ENCODE measurements at regions not wholly inside any gene's neighbourhood (a gene's known extent, or its start where the extent isn't known, plus 50 kb on each side); places are given as distances from the start of the nearest gene placed in this dataset.
"Not testable (repeated sequence)": the region's sequence is repeated elsewhere in the genome, so short reads cannot be mapped to it uniquely, and the experiment has no call there.

DNA sequence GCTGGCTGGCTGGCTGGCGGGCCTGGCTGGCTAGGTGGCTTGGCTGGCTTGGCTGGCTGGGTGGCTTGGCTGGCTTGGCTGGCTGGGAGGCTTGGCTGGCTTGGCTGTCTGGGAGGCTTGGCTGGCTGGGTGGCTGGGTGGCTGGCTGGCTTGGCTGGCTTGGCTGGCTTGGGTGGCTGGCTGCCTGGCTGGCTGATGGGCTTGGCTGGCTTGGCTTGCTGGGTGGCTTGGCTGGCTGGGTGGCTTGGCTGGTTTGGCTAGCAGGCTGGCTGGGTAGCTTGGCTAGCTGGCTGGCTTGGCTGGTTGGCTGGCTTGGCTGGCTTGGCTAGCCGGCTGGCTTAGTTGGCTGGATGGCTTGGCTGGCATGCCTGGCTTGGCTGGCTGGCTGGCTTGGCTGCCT lies 2834.1 kb downstream of the RPIA start:
- DNase-seq = not testable (repeated sequence)

DNA sequence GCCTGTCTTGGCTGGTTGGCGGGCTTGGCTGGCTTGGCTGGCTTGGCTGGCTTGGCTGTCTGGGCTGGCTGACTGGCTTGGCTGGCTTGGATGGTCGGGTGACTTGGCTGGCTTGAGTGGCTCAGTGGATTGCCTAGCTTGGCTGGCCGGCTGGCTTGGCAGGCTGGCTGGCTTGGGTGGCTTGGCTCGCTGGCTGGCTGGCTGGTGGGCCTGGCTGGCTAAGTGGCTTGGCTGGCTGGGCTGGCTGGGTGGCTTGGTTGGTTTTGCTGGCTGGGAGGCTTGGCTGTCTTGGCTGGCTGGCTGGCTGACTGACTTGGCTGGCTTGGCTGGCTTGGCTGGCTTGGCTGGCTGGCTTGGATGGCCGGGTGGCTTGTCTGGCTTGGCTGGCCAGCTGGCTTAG lies 2834.6 kb downstream of the RPIA start:
- DNase-seq = not testable (repeated sequence)

DNA sequence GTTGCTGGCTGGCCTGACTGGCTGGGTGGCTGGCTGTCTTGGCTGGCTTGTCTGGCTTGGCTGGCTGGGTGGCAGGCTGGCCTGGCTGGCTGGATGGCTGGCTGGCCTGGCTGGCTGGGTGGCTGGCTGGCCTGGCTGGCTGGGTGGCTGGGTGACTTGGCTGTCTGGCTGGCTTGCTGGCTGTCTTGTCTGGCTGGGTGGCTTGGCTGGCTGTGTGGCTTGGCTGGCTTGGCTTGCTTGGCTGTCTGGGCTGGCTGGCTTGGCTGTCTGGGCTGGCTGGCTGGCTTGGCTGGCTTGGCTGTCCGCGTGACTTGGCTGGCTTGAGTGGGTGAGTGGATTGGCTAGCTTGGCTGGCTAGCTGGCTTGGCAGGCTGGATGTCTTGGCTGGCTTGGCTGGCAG lies 2835.6 kb downstream of the RPIA start:
- not testable (repeated sequence) for DNase-seq

DNA sequence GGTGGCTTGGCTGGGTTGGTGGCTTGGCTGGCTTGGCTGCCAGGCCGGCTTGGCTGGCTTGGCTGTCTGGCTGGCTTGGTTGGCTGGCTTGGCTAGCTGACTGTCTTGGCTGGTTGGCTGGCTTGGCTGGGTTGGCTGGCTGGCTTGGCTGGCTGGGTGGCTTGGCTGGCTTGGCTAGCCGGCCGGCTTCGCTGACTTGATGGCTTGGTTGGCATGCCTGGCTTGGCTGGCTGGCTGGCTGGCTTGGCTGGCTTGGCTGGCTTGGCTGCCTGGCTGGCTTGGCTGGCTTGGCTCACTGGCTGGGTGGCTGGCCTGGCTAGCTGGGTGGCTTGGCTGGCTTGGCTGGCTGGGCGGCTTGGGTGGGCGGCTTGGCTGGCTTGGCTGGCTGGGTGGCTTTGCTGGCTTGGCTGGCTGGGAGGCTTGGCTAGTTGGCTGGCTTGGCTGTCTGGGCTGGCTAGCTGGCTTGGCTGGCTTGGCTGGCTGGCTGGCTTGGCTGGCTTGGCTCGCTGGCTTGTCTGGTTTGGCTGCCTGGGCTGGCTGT lies 2836.1 kb downstream of the RPIA start:
- DNase-seq = not testable (repeated sequence)

DNA sequence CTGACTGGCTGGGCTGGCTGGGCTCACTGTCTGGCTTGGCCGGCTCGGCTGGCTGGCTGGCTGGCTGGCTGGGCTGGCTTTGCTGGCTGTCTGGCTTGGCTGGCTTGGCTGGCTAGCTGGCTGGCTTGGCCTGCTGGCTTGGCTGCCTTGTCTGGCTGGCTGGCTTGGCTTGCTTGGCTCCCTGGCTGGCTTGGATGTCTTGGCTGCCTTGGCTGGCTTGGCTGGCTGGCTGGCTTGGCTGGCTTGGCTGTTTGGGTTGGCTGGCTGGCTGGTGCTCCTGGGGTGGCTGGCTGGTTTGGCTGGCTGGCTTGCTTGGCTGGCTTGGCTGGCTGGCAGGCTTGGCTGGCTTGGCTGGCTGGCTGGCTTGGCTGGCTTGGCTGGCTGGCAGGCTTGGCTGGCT lies 2836.9 kb downstream of the RPIA start:
- not testable (repeated sequence) for DNase-seq

DNA sequence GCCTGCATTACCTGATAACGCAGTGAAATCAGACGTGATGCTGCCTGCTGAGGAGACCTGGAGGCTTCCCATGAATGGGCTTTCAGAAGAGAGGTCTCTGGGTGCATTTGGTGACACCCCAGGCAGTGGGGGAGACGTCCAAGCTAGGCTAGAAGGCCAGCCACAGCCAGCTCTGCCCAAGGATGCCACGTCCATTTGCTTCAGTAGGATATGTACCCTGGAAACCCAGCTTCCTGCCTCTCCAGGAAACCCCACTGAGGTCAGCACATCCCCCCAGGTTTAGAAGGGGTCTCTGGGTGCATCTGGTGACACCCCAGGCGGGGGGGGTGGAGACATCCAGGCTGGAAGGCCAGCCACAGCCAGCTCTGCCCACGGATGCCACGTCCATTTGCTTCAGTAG lies 2844.6 kb downstream of the RPIA start:
- DNase-seq = not testable (repeated sequence)

DNA sequence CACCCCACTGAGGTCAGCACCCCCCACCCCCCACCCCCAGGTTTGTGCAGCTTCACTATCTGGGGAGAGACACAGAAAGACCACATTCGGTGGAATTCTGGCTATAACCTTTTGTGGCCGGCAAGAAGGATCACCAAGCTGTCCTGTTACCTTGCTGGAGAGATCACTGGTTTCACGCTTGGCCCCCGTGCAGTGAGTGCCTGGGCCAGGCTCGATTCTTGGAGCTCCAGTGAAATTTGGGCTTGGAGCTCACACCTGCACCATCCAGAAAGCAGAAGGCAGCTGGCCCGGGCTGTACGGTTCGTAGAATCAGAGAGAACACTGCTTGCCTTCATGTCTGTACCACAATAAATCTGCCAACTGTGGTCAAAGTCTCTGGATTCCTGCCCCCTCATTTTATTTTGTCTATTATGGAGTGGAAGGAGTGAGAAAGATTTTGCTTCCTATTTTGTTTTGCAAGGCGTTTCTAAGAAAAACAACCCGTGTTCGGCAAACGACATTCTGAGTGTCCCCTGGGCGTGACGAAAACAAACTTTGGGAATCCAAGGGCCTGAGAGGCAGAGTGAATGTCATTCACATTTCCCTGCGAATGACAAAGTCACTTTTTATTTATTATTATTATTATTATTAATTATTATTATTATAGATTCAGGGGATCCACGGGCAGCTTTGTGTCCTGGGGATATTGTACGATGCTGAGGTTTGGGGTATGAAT lies 2845.2 kb downstream of the RPIA start:
- not testable (repeated sequence) for DNase-seq

DNA sequence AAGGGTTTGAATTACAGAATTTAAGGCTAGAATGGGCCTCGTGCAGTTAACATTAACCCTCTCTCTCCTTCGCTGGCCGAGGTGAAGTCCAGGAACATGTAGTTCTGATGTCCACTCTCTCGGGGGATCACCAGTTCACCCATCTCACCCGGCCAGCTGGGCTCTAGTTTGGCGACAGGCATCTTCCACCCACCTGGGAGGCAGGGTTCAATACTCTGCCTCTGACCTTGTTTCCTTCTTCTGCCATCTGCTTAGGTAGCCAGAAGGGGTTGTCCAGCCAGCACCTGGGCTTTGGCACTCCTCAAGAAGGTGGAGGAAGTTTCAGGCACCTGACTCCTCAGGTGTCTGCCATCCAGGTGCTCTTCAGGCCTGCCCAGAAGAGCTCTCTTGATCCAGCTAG lies 2857.8 kb downstream of the RPIA start:
- DNase-seq = not testable (repeated sequence)

DNA sequence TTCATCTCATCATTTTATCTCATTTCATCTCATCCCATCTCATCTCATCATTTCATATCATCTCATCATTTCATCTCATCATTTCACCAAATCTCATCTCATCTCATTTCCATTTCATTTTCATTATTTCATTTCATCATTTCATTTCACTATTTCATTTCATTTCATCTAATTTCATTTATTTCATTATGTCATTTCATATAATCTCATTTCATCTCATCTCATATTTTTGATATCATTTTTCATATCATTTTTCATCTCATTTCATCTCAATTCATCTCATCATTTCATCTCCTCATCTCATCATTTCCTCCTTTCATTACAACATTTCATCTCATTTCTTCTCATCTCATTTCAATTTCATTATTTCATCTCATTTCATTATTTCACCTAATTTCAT lies 2866.8 kb downstream of the RPIA start:
- not testable (repeated sequence) for DNase-seq

DNA sequence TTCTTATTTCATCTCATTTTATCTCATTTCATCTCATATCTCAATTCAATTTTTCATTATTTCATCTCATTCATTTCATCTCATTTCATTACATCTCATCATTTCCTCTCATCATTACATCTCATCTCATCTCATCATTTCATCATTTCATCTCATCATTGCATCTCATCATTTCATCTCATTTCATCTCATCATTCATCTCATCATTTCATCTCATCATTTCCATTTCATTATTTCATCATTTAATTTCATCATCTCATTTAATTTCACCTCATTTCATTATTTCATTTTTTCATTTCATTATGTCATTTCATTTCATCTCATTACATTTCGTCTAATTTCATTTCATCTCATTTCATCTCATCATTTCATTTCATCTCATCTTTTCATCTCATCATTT lies 2867.8 kb downstream of the RPIA start:
- DNase-seq = not testable (repeated sequence)

DNA sequence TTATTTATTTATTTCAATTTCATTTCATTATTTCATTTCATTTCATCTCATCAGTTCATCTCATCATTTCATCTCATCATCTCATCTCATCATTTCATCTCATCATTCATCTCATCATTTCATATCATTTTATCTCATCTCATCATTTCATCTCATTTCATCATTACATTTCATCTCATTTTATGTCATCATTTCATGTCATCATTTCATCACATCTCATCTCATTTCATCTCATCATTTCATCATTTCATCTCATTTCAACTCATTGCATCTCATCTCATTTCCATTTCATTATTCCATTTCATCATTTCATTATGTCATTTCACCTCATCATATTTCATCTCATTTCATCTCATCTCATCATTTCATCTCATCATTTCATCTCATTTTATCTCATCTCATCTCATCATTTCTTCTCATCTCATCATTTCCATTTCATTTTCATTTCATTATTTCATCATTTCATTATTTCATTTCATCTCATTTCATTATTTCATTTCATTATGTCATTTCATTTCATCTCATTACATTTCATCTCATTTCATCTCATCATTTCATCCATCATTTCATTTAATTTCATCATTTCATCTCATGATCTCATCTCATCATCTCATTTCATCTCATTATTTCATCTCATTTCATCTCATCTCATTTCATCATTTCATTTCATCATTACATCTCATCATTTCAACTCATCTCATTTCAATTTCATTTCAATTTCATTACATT lies 2868.6 kb downstream of the RPIA start:
- not testable (repeated sequence) for DNase-seq

DNA sequence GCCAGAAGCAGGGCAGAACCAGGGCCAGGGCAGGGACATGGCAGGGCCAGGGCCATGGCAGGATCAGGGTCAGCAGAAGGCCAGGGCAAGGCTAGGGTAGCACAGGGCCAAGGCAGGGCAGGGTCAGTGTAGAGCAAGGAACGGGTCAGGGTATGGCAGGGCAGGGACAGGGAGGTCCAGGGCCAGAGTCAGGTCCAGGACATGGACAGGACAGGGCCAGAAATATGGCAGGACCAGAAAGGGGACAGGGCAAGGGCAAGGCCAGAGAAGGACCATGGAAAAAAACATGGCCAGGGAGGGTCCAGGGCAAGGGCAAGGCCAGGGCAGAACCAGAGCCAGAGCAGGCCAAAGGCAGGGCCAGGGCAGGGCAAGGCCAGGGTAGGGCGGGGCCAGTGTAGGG lies 2870.7 kb downstream of the RPIA start:
- not testable (repeated sequence) for DNase-seq

DNA sequence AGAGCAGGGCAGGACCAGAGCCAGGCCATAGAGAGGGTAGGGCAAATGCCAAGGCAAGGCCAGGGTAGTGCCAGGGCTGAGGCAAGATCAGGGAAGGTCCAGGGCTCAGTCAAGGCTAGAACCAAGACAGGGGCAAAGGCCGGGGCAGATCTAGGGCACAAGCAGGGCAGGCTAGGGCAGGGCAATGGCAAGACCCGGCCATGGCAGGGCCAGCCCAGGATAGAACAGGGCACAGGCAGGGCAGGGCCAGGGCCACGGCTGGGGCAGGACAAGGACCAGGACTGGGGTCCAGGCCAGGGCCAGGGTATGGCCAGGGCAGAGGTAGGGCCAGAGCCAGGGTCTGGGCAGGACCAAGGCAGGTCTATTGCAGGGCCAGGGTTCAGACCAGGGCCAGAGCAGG lies 2873.2 kb downstream of the RPIA start:
- DNase-seq = not testable (repeated sequence)

DNA sequence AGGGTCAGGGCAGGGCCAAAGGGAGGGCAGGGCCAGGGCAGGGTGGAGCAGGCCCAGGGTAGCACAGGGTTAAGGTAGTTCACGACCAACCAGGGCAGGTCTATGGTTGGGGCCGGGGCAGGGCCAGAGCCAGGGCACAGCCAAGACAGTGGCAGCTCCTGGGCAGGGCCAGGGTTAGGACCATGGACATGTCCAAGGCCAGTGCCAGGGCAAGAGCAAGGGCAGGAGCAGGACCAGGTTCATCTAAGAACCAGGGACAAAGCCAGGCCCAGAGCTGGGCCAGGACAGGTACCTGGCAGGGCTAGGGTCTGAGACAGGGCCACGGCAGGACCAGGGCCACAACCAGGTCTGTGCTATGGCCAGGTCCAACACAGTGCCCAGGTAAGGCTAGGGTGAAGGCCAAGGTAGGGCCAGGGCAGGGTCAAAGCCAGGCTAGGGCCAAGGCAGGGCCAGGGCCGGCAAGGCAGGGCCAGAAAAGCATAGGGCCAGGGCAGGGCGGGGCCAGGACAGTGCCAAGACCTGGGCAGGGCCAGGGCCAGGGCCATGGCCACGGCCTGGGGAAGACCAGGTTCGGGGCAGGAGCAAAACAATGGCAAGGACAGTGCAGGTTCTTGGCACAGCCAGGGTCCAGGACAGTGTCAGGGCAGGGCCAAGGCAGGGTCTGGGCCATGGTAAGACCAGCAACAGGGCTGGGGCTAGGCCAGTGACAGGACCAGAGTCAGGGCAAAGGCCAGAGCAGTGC lies 2874.4 kb downstream of the RPIA start:
- not testable (repeated sequence) for DNase-seq

DNA sequence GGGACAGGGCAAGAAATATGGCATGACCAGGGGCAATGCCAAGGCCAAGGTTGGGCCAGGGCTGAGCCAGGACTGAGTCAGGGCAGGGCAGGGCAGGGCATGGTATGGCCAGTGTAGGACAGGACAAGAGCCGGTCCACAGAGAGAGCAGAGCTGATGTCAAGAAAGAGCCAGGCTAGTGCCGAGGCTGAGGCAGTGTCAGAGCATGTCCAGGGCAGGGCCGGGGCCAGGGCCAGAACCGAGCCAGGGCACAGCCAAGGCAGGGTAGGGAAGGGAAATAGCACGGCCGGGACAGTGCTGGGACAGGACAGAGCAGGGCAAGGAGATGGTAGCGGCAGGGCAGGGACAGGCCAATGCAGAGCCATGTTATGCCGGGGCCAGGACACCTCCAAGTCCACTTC lies 2875.1 kb downstream of the RPIA start:
- DNase-seq = not testable (repeated sequence)

DNA sequence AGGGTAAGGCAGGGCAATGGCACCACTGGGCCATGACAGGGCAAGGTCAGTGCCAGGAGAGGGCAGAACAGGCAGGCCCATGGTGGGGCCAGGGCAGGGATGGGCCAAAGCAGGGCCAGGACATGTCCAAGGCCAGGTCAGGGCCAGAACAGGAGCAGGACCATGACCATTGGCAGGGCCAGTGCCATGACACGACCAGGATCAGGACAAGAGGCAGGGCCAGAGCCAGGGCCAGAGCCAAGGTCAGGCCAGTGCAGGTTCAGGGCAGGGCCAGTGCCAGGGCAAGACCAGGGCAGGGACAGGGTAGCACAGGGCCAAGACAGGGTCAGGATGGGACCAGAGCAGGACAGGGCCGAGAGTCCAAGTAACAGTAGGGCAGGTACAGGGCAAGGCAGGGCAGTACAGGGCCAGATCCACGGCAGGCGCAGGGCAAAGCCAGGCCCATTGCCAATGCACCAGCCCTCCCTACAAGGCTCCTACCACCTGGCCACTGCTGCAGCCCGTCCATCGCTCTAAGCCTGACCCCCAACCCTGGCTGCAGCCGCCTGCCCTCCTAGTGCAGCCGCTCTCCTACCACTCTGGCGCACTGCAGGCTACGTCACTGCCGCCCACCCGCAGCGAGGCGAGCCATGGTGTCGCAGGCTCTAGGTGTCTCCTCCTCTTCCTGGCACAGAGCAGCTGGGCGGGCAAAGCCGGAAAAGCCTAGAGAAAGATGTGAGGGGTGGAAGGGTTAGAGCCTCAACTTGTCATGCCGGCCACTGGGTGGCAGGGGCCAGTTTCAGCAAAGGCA lies 2876.3 kb downstream of the RPIA start:
- not testable (repeated sequence) for DNase-seq

DNA sequence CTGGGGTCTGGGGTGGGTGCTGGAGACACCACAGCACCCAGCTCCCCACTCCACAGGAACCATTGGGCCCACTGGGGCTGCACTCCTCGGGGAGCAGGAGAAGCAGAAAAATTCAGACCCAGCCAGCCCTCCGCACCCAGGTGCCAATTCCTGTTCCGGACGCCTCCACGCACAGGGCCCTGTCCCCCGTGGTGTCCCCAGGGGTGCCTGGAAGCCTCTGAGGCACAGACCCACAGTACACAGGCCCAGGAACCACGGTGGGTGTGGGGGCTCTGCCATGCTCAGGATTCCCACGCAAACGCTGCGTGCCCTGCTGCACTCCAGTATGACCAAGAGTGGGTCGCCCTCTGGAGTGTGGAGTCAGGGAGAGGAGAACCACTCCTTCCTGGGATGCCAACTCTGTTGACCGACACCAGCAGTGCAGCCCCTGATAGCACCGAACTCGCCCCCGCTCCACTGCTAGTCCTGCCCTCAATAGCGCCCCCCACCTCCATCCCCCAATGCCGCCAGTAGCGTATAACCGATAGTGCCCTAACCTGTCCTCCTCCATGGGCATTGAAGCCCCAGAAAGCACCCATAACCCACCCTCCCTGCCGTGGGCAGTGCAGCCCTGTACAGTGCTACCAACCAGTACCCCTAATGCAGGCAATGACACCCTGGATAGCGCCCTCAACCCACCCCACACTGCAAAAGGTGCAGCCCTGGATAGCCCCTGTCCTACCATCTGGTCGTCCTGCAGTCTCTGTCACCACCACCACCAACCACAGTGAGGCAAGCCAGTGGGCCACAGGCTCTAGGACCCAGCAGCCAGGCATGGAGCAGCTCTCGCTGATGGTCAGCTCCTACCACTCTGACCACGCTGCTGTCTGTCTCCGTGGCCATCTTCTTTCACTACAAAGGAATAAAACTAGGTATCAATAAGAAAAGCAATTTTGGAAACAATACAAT lies 2877.2 kb downstream of the RPIA start:
- DNase-seq = not testable (repeated sequence)

DNA sequence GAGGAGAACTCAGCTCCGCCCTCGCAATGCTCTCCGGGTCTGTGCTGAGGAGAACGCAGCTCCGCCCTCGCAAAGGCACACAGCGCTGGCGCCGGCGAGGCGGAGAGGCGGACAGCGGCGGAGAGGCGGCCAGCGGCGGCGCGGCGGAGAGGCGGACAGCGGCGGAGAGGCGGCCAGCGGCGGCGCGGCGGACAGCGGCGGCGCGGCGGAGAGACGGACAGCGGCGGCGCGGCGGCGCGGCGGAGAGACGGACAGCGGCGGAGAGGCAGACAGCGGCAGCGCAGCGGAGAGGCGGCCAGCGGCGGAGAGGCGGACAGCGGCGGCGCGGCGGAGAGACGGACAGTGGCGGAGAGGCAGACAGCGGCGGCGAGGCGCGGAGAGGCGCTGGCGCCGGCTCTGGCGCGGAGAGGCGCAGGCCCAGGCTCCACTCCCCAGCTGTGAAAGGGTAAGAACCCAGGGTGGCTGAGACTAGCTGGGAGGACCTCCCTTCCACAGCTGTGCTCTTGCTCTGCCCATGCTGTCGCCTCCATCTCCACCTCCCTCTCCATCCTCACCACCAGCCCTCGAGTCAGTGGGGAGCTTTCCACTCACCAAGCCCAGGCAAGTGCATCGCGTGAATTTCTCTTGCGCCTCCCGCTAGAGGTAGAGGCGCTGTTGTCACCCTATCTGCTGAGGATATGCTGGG lies 2879.9 kb downstream of the RPIA start:
- not testable (repeated sequence) for DNase-seq

DNA sequence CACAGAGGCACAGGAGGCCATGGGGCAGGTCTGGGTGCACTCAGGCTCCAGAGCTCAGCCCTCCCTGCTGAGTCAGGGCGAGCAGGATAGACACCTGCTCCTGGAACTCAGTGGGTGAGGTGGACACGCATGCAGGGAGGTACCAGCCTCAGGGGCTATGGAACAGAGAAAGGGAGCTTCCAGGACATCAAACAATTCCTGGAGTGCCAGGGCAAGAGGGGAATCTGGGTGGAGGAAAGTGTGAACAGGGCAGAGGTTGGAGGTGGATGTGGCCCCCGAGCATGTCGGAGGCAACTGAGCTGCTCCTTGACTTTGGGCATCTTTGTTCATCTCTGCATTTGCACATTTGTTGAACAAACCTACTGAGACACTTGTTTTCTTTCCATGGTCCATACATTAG lies 2881.5 kb downstream of the RPIA start:
- DNase-seq = not testable (repeated sequence)

DNA sequence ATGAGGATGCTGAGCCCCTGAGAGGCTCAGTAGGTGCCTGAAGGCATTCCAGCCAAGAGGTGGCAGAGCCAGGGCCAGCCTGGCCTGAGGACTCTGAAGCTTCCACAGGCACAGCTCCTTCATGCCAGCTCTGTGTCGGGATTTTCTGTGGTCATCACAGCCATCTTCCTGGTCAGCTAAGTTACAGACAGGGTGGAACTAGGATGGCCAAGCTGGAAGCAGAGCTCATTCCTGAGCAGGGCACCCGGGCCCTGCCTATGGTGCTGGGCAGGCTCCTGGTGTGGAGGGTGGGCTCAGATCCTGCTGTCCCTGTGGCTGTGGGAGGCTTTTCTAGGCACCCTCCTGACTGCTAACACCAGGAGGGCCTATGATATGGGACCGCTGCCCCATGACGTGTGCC lies 2882.3 kb downstream of the RPIA start:
- DNase-seq = not testable (repeated sequence)

DNA sequence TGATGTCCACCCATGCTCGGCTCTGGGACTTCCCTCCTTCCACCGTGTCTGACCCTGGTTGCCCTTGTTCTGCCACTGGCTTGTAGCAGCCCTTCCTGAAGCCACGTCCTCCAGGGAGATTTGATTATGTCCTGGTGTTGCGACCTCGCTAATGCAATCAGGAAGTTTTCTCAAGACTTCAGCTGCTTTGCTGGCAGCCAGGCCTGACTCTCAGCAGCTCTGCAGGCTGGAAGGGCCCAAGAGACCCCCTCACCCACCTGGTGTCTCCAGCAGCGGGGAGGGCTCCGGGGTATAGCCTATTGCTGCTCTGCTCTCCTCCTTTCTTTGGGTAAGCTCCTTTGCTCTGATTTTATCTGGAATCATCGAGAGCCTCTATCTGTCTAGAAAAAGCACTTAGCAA lies 2882.8 kb downstream of the RPIA start:
- not testable (repeated sequence) for DNase-seq
